GM20431 (cell line): ENCODE measurements at regions not wholly inside any gene's neighbourhood (a gene's known extent, or its start where the extent isn't known, plus 50 kb on each side); places are given as distances from the start of the nearest gene placed in this dataset.

Experiments
- in situ Hi-C: fragments of 300-500 bp; cut with MseI, MboI; formaldehyde crosslinking; loops from one replicate; pipeline ENCODE4 v1.15.0; 2020; ENCODE audit warnings: low sequenced_read_pairs; ENCODE audit not compliant: unreplicated experiment

GRCh38 chrX:17206584-17206983, 168.4 kb upstream of the NHS start:
- in situ Hi-C loops, result no loop called here

- in situ Hi-C loops, result no loop called here
These were observed 160.0 kb upstream of the NHS start for GRCh38 chrX:17214962-17215361.

GRCh38 chrX:17226736-17227135, 148.3 kb upstream of the NHS start:
- in situ Hi-C loops, result loop anchor here (25.0 kb wide), 1 partner anchor 461 kb away; no protein-coding TSS in a partner anchor

DNA sequence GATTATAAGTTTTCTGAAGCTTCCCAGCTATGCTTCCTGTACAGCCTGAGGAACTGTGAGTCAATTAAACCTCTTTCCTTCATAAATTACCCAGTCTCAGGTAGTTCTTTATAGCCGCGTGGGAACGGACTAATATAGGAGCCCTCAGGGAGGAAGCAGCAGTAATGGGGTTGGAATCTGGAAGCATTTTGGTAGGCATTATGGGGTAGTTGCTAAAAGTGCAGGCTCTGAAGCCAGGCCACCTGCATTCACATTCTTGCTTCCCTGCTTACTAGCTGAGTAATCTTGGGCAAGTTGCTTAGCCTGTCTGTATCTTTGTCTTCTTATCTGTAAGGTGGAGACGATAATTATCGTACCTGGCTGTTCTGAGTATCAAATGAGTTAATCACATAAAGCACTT, 137.9 kb upstream of the NHS start:
- in situ Hi-C loops, result loop anchor here (25.0 kb wide), 1 partner anchor 450 kb away; no protein-coding TSS in a partner anchor

DNA sequence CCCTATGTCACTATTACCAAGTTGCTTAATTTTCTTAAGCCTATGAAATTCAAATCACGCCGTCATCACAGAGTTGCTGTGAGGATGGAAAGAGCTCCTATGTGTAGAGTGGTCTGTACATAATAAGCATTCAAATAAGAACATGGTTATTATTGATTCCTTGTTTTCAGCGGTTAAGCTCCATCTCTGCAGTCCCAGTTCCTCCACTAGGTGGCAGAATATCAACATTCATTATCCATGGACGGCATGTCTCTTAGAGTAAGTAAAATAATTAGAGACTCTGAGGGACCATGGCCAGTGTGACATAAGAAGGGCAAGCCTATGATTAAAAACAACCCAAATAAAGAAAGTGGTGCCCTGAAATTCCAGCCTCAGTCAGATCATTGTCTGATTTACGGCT, 132.5 kb upstream of the NHS start:
- in situ Hi-C loops, result loop anchor here (25.0 kb wide), 1 partner anchor 445 kb away; no protein-coding TSS in a partner anchor

- in situ Hi-C loops, result loop anchor here (25.0 kb wide), 1 partner anchor 440 kb away; no protein-coding TSS in a partner anchor
These were observed 127.9 kb upstream of the NHS start for GRCh38 chrX:17247144-17247543.

DNA sequence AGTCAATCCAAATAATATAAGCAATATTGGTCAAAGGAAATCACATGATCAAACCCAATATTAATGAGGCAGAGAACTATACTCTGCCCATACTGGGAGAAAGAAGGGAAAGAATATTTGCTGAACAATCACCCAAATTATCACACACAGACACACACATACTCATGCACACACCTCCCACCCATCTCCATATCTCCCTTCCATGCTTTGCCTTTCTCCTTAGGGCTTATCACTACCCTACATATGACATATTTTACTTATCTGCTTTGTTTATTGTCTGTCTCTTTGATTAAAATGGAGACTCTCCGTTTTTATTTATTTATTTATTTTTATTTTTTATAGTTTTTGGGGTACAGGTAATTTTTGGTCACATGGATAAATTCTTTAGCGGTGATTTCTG, 112.9 kb upstream of the NHS start:
- in situ Hi-C loops, result no loop called here

DNA sequence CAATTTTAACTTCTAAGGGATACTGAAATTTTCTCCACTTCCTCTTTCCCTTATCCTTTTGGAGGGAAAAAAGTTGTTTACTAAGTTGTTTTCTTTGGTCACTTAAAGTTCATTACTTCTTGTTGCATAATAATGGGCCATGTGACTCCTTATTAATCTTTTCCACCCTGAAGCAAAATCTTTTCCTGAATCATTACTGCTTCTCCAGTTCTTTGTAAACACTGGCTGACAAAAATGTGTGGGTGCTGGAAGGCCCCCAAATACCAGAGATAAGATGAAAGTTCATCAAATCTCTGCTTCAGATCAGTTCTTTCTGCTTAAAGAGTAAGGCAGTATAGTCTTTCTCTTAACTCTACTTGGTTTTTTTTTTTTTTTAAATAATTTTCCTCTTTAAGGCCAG, 108.9 kb upstream of the NHS start:
- in situ Hi-C loops, result no loop called here

GRCh38 chrX:17278961-17279360, 96.0 kb upstream of the NHS start:
- in situ Hi-C loops, result no loop called here

DNA sequence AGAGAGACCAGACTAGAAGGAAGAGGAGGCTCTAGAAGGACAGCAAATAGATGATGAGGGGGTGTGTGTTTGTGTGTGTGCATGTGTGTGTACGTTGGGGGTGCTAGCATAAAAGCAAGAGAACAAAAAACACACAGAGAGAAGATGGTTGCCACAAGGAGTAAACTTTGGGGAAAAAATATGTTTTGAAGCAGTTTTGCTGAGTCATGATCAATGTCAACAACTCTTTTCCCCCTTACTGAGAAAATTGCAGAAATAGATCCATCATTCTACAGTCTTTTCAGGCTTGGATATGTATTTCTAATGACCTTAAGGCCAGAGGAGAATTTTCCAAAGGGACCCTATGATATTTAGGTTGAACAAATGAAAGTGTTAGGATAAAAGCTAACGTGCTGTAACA, 89.0 kb upstream of the NHS start:
- in situ Hi-C loops, result no loop called here

GRCh38 chrX:17291171-17291900, 83.7 kb upstream of the NHS start:
- in situ Hi-C loops, result no loop called here

DNA sequence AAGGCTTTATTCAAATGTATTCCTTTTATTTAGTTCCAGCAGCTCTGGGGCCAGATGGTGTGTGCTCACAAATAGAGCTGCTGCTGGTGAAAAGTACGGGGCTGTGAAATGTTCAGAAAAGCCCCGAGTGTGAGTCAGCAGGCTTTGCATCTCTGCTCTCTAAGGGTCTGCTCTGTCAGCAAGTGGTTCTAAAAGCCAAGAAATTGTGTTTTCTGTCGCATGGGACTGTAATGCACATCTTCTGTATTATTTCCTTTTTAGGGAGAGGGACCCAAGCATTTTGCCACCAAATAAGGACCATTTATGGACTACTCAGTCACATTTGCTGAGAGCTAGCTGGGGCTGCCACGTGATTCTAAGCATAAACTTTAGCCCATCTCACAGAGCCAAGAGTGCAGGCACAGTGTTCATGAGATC, 82.9 kb upstream of the NHS start:
- in situ Hi-C loops, result no loop called here

- in situ Hi-C loops, result no loop called here
These were observed 80.4 kb upstream of the NHS start for GRCh38 chrX:17294561-17294960.

- in situ Hi-C loops, result no loop called here
These were observed 79.2 kb upstream of the NHS start for GRCh38 chrX:17295791-17296190.

DNA sequence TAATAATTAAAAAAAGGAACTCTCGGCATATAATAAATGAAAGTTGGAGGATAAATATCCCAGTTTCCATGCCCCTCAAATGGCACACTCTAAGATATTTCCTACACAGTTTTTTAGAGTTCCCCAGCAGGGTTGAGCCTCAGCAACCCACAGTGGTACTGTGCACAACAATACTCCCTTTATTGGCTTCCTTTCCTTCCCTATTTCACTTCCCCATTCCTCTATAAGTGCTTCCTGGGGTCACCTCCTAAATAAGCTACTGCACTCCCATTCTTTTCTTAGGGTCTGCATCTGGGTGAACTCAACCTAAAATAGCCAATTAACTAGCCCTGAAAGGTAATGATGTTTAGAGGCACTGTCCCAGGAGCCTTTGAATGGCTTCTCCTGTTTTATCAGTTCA, 76.4 kb upstream of the NHS start:
- in situ Hi-C loops, result no loop called here

DNA sequence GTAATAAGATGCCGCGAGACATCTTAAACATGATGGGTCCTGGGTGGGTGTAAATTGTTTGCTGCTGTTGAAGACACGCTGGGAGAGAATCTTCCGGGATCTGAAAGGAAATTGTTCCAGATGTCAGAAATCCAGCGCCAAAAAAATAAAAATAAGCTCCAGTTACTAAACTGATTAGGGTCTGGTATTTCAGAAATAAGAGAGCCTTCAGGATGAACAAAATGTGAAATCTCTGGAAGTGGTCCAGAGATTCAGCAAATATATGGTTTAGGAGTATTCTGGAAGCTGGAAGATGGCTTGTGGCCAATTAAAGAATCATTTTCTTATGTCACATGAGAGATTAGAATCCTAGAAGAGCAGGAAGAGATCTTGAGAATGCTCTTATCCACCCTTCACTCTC, 75.8 kb upstream of the NHS start:
- in situ Hi-C loops, result no loop called here

- in situ Hi-C loops, result no loop called here
These were observed 51.6 kb upstream of the NHS start for GRCh38 chrX:17323397-17323796.
